ENCODE measurements at regions not wholly inside any gene's neighbourhood (a gene's known extent, or its start where the extent isn't known, plus 50 kb on each side); places are given as distances from the start of the nearest gene placed in this dataset.
A peak's percentile ranks its signal among the peaks of the same experiment; 100 is the strongest.

GRCh38 chr2:18439716-18440115 lies 120.7 kb downstream of the RDH14 start:
- no peak for TF ChIP-seq CEBPB (IDR thresholded peaks at IDR 0.05; ENCODE audit: low read depth, low read length)
- TF ChIP-seq CHD1 (IDR thresholded peaks at IDR 0.05; ENCODE audit: low read depth, low read length) = no peak
- no peak for TF ChIP-seq CTCF (conservative IDR thresholded peaks at IDR 0.05; ENCODE audit: low read depth, low read length)
- no peak for TF ChIP-seq RCOR1 (IDR thresholded peaks at IDR 0.05; ENCODE audit: insufficient replicate concordance, low read length)
- no peak for TF ChIP-seq ELK1 (IDR thresholded peaks at IDR 0.05; ENCODE audit: borderline replicate concordance, low read depth, low read length)
- TF ChIP-seq USF2 (IDR thresholded peaks at IDR 0.05; ENCODE audit: low read depth, low read length) = no peak
- TF ChIP-seq NFE2L2 (IDR thresholded peaks at IDR 0.05; ENCODE audit: low read depth, low read length) = no peak
- TF ChIP-seq BHLHE40 (IDR thresholded peaks at IDR 0.05; ENCODE audit: low read depth, low read length) = no peak
- TF ChIP-seq MAFK (IDR thresholded peaks at IDR 0.05; ENCODE audit: low read depth, low read length) = no peak
- no peak for TF ChIP-seq SMC3 (IDR thresholded peaks at IDR 0.05; ENCODE audit: low read depth, low read length)
- TF ChIP-seq MAZ (IDR thresholded peaks at IDR 0.05; ENCODE audit: borderline replicate concordance, low read depth, low read length) = no peak
- no peak for TF ChIP-seq POLR2A (IDR thresholded peaks at IDR 0.05; ENCODE audit: low read depth, low read length)
- TF ChIP-seq FOS (IDR thresholded peaks at IDR 0.05; ENCODE audit: low read depth, low read length) = no peak
- no peak for TF ChIP-seq MXI1 (IDR thresholded peaks at IDR 0.05; ENCODE audit: borderline replicate concordance, low read depth, low read length)
- no peak for TF ChIP-seq RAD21 (IDR thresholded peaks at IDR 0.05; ENCODE audit: low read length)
- no peak for TF ChIP-seq RFX5 (IDR thresholded peaks at IDR 0.05; ENCODE audit: low read depth, low read length)
- BruUV-seq (replicated peaks) = no TSS peak
- CTCF ChIA-PET = no interaction called here

More at GRCh38 chr2:18439716-18440115, 120.7 kb downstream of the RDH14 start:
- Histone ChIP-seq H3K56ac (ENCODE audit: extremely low read depth, insufficient read depth, low read length) (no peak overlapping the region), H3K4ac (ENCODE audit: low read depth, low read length) (peak overlapping the region; percentile 7; the same call in 1 of the 2 replicates), H4K91ac (ENCODE audit: insufficient read depth, low read depth, low read length) (peak overlapping the region; percentile 13; the same call in 1 of the 2 replicates), H3K79me1 (ENCODE audit: low read depth in 1 of 2, low read length in 2 of 2) (no peaks in the 10 kb centered on the region), H2AFZ (replicated peaks; ENCODE audit: low read length, poor library complexity) (no peak overlapping the region), H2BK120ac (ENCODE audit: low read depth, low read length) (peak overlapping the region; percentile 28), H2BK20ac (ENCODE audit: low read depth, low read length) (peak overlapping the region; percentile 36; the same call in 1 of the 2 replicates), H4K20me1 (ENCODE audit: insufficient read depth, low read length) (no peaks in the 10 kb centered on the region), H3K36me3 (ENCODE audit: control insufficient read depth, insufficient read depth, low read length) (no peaks in the 10 kb centered on the region), H3K9ac (ENCODE audit: low read depth, low read length) (no peak overlapping the region), H3K27me3 (ENCODE audit: control insufficient read depth, insufficient read depth, low read length) (no peaks in the 10 kb centered on the region), H3K9me1 (ENCODE audit: insufficient read depth, low read length) (peaks cover 6% of the 10 kb centered on the region; the same call in 1 of the 2 replicates), H3K4me3 (ENCODE audit: insufficient read depth, low read depth, low read length) (no peak overlapping the region), H4K8ac (ENCODE audit: low read depth in 2 of 2, low read length in 2 of 2) (no peak overlapping the region; a peak in 1 of 4 replicates), H3K4me2 (ENCODE audit: low read depth, low read length) (no peak overlapping the region), H3K9me3 (ENCODE audit: control insufficient read depth, insufficient read depth, low read length) (no peaks in the 10 kb centered on the region), H3K23ac (ENCODE audit: low read depth, low read length) (no peak overlapping the region), H2AK5ac (ENCODE audit: low read depth, low read length) (0 out of 2 replicates have a peak overlapping the region, but pooled peaks have one; percentile 46), H3K18ac (ENCODE audit: low read depth, low read length) (peak overlapping the region; percentile 46; the same call in 1 of the 2 replicates), H2BK5ac (ENCODE audit: low read depth, low read length, poor library complexity, severe bottlenecking) (peak overlapping the region; percentile 21), H4K5ac (ENCODE audit: low read depth, low read length) (peak overlapping the region; percentile 27; the same call in 1 of the 2 replicates), H3K27ac (ENCODE audit: insufficient read depth, low read length) (no peak overlapping the region), H2AK9ac (replicated peaks; ENCODE audit: low read depth, low read length, poor library complexity) (no peak overlapping the region), H3K4me1 (ENCODE audit: control insufficient read depth, insufficient read depth, low read length) (peaks cover 9% of the 10 kb centered on the region), H2BK15ac (ENCODE audit: low read depth, low read length) (0 out of 3 replicates have a peak overlapping the region, but pooled peaks have one; percentile 29), H3K14ac (replicated peaks; ENCODE audit: low read depth, low read length) (peak overlapping the region; percentile 23; the same call in 1 of the 2 replicates)
- dilution Hi-C loops (cut with HindIII; ENCODE audit: low sequenced_read_pairs, unreplicated experiment) = no loop called here
- ATAC-seq (ENCODE audit: low read depth) (no peak), DNase-seq (no peak)
- POLR2A ChIA-PET (ENCODE audit: unreplicated experiment) = no interaction called here
- no CpG with 5 or more reads among the region's 3 CpGs for WGBS, 2 experiments (ENCODE audit: extremely low coverage in 2 of 2, insufficient read length in 1 of 2)
- in situ Hi-C loops (cut with MboI; ENCODE audit: low sequenced_read_pairs) = loop anchor here (10.0 kb wide), 3 partner anchors 305 to 1415 kb away; no protein-coding TSS in a partner anchor
- intact Hi-C loops (cut with micrococcal nuclease) = loop anchor here (5.0 to 10.0 kb wide), 3 partner anchors 685 to 1423 kb away; no protein-coding TSS in a partner anchor

Measured in IMR-90 (cell line).